SK-N-MC (cell line): ENCODE measurements at regions not wholly inside any gene's neighbourhood (a gene's known extent, or its start where the extent isn't known, plus 50 kb on each side); places are given as distances from the start of the nearest gene placed in this dataset.

Experiments used
- EZH2 ChIP-seq: fragments of 200-600 bp; sonication (generic); IDR thresholded peaks from one replicate; pipeline ENCODE4 v1.6.1; 2017; ENCODE audit warnings: antibody characterized with exemption
- FOXP2 ChIP-seq: optimal IDR thresholded peaks from 2 replicates; pipeline ENCODE3; 2011; ENCODE audit warnings: mild to moderate bottlenecking, moderate library complexity; ENCODE audit not compliant: insufficient read depth; ENCODE audit errors: extremely low read length, control extremely low read depth
- POLR2AphosphoS5 ChIP-seq: IDR thresholded peaks from 2 replicates; pipeline ENCODE4 v1.6.1; 2012; ENCODE audit warnings: mild to moderate bottlenecking, low read depth, low read length, borderline replicate concordance

GRCh38 chr7:149713731-149714068 is 59.7 kb downstream of the ZNF467 start:
- no peak for TF ChIP-seq EZH2
- no peak for TF ChIP-seq POLR2AphosphoS5
- TF ChIP-seq FOXP2: no peak
